LoVo (cell line): ENCODE measurements at regions not wholly inside any gene's neighbourhood (a gene's known extent, or its start where the extent isn't known, plus 50 kb on each side); places are given as distances from the start of the nearest gene placed in this dataset.

Experiments
- DNase-seq: peaks from one replicate; pipeline ENCODE4 v3.0.0-alpha.2; 2016; ENCODE audit warnings: low spot score

DNA sequence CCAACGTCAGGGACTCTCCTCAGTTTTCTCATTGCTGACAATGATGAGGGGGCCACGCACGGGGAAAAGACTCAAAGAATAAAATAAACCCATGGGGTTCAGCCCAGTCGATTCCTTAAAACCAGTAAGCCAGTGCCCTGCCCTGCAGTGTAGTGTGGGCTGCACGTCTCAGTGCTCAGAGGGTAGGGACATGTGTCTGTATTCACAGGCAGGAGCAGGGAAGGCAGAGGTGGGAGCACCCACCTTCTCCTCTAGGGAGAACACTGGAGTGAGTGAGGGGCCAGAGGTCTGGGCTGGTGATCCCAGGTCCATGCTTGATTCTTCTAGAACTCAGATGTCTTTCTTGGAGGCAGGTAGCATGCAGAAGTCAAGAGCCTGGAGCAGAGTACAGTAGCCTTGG is 303.6 kb downstream of the MATN1 start:
- no peak for DNase-seq

DNA sequence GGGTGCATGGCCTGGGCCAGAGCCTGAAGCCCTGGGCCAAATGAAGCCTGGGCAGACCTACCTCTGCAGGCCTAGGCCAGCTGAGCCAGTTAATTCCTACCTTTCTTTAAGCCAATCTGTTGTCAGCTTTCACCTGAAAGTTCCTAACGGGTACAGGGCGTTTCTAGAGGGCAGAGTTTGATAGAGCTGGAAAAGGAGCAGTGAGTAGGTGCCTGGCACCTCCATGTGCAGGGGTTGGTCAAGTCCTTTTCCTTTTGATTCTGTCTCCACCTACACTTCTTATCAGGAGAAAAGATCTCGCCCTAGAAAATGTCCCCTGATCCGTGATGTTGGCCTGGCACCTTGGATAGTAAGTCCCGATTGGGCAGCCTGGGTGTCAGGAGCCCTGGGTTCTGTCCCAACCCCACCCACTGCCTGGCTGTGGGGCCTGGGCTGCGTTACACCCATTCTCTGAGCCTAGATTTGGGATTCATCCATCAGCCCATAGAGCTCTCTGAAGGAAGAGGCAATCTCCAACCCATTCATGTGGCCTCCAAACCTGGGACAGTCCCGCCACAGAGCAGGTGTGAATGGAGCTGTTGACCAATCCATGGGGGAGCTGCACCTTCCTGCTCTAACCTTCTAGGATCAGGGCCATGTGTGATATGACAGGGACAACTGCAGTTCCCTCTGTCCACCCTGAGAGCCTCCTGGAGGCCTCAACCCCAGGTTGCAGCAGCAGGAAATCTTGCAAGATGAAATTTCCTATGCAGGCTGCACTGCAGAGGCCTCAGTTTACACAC is 304.3 kb downstream of the MATN1 start:
- no peak for DNase-seq

DNA sequence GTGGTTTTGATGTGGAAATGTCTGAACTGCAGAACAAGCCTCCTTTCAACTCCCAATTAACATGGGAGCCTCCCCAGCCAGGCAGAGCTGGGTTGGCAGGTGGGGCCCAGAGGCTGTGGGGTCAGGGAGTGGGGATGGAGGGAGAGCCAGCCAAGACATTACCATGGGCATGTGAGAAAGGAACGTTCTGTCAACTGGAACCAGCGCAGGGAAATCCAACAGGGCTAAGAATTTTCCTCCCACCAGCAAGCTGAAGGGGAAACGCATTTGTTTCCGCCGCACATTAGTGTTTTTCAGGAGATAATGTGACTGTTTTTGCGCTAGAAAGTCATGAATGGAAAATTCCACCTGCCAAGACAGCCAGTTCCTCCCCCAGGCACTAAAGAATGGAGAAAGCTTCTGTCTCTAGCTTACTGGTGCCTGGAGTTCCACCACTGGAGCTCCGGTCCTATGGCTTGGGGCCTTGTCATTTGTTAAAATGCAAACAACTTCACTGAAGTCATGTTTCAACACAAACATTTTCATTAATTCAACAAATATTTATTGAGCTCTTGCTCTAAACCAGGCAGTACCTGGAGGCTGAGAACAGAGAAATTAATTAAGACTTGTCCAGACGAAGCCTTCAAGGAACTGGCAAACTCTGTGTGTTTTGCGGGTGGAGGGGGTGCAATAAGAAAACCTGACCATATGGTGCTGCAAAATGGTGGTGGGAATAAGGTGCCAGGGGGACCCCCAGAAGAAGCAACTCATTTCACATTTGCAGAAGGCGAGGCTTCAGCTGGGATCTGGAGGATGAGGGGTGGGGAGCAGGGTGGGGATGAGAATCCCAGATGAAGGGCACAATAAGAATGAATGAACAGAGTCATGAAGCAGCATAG is 305.1 kb downstream of the MATN1 start:
- DNase-seq = no peak

DNA sequence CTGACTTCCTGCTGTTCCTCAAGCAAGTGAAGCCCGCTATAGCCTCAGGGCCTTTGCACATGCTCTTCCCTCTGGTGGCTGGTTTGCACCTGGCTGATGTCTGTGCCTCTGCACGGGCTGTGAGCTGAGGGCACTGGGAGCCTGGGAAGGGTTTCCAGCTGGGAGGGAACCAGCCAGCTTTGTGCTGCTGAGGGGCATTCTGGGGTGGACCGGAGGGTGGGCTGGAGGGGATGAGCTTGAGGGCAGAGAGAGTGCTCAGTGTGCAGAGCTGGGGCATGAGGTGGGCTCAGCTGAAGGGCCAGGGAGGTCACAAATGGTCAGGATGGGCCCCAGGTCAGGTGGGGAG is 305.7 kb downstream of the MATN1 start:
- no peak for DNase-seq

DNA sequence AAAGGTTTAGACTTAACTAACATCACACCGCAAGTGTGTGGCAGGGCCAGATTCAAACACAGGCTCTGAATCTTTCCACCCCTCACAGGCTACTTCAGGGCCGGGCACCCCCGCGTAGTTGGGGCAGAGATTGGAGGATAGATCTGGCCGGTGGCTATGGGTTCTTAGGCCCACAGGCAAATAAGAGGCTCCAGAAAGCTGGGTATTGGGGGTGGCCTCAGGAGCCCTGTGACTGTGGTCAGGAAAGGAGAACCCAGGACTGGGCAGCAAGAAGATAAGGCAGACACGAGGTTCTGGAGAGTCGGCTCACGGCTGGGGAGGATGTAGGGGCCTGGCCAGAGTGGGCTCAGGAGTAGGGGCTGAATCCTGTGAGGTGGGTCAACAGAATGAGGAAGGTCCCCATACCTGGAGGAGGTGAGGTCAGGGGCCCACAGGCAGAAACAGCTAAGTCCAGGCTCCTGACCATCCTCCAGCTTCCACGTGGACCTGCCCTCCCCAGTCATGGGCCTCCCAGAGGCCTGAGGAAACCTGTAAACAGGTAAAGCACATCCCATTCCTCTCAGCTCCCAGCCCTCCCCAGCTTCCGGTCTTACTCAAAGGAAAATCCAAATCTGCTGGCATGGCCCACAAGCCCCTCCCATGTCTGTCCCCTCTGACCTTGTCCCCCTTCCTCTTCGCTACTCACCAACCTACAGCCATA is 306.2 kb downstream of the MATN1 start:
- no peak for DNase-seq

DNA sequence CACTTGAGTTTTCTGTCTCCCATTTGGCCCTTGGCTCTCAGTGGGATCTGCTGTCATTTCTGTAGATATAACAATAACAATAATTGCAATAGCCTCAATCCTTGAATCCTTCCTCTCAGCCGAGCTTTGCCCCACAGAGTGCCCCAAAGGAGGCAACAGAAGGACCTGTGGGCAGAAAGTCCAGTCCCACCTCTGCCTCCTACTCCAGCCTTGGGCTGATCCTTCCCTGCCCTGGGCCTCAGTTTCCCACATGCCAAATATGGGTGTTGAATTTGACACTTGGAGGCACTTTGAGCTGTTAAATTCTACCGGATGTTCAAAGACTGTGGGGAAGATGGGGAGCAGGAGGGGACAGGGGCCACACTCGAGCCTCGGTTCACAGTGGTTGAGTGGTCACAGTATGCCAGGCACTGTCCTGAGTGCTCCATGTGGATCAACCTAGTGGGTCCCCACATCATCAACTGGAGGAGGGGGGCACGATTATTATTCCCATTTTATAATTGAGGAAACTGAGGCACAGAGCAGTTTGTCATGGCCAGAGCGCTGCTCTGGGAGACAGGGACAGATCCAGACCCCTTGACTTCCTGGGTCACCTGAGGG is 307.1 kb downstream of the MATN1 start:
- no peak for DNase-seq

DNA sequence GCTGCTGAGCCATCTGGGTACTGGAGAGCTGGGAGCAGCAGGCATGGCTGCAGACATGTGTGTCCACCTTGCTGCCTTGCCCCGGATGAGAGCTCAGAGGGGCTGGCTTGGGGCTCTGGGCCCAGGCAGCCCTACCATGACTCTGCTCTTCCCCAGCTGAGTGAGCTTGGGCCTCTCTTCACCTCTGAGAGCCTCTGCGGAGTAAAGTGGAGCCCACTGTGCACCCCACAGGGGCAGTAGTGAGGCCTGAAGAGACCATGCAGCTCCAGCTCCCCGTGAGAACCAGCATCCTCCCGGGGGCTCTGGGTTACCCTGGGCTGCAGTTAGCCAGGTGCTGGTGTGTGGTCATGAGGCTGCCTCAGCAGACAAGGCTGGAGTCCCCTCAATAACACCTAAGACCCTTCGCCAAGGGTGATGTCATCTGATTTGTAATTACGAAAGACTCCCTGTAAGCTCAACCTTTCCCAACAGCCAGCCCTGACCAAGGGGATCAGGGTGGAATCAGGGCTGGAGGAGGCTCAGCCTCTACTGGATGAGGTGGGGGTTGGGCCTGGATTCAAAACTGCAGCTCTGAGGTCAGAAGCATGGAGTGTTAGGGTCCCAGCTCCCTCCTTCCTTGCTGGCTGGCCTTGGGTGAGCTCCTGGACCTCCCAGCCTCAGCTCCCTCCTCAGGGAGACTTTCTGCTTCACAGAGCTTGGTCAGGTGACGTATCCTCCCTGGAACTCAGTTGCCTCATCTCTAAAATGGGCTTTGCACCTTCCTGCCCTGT is 308.0 kb downstream of the MATN1 start:
- DNase-seq = no peak

DNA sequence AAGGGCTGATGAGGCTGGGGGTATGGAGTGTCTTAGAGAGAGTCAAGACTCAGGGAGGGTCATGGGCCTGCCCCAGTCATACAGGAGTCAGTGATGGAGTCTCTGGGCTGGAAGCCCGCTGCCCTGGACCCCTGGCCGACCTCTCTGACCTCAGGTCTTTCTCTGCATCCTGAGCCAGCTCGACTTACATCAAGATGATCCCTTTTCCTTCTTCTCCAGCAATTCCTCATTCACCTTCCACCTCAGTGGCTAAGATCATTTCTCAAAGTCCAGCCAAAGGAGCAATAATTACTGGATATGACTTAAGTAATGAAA is 308.6 kb downstream of the MATN1 start:
- no peak for DNase-seq

DNA sequence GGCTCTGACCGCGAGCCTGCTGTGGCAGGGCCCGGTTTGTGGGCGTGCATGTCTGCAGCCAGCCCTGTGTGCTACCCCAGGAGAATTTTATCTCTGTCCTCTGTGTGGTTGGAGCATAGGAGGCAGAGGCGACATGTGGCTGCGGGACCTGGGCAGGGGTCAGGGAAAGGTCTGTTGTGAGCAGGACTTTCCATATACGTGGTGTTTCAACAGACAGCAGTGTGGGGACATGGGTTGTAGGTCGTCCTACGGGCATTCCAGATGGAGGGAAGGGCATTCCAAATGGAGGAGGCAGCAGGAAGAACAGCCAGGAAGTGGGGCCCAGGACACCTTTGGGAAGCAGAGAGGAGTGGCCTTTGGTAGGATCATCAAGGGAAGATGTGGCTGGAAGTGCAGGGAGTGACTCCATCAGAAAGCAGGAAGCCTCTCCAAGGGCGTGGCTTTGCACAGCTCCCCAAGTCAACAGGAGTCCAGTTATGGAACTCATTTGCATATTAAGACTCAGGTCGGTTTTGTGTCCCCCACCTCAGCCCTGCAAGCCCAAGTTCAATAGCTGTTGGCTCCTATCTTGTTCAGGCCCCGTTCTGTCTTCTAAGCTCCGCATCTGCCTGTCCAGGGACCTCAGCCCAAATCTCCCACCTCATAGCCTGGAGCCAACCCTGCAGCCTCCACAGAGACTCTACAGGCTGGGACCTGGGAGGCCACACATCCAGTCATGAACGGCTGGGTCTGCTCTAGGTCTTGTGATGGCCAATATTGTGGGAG is 309.1 kb downstream of the MATN1 start:
- DNase-seq = no peak

DNA sequence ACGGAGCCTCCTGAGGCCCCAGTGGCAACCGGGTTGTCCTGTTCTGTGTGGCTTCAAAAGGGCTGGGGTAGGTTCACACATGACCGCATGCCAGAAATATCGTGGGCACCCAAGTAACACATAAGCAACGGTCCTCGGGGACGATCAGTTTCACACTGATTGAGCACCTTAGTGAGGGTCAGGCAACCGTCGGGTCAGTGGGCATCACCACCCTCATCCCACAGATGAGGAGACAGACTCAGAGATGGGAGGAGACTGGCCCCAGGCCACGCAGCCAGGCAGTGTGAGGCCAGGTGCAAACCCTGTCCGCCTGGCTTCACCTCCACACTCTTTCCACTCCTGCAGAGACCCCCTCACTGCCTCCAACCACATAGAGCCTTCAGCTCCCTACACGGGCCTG is 309.8 kb downstream of the MATN1 start:
- DNase-seq = no peak

DNA sequence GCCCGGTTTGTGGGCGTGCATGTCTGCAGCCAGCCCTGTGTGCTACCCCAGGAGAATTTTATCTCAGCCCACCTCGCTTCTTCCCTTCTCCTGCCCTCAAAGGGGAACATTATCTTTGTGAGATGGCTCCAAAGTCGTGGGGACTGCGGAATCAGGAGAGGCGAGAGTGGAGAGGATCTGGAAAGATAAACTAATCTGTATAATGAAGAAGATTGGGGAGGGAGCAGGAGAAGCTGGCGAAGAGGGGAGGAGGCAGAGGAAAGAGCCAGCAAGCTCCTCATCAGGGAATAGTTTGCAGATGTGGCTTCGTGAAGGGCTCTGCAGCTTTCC is 310.3 kb downstream of the MATN1 start:
- no peak for DNase-seq

DNA sequence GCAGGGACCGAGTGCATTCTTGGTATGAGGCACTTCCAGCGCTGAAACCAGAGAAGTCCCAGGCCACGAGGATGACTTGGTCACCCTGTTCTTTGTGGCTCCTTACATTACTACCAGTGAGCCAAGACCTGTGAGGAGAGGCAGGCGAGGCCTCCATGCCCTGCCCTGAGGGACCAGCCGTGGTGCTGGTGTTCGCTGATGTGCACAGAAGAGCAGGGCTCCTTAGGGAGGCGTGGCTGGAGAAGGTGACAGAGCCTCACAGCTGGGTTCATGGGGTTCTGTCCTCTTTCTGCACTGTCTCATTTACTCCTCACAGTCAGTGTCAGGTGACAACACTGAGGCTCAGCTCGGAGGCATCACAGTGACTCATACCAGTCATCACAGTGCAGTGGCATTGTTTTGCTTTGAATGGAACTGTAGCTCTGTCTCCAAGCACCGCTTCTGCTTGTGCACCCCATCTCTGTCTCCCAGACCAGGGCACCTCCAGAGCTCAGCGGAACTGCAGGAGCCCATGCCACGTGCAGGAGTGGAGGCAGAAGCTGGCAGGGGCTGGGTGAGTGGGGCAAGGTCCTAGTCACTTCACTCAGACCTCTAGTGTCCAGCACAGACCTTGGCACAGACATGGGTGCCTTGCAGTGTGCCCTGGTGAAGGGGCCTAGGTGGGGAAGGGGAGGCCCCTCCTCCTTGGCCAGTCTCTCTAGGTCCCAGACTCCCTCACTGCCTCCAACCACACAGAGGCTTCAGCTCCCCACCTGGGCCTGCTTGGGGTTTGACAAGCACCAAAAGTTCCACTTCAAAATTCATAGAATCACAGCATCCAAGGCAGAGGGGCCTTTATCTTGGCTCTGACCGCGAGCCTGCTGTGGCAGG is 310.9 kb downstream of the MATN1 start:
- no peak for DNase-seq

DNA sequence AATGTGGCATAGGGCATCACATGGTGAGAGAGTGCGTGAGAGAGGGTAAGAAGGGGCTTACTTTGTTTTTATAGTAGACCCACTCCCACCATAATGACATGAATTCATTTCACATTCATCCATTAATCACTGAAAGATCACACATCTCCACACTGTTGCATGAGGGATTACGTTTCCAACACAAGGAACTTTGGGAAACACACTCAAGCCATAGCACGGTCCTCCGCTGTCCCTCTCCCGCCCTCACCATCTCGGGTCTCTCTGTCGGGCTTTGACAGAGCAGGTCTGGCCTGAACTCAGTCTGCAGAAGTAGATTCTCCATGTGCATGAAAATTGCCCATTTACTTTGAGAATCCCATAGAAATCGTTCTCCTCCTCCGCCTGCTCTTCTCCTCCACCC is 312.2 kb downstream of the MATN1 start:
- no peak for DNase-seq

DNA sequence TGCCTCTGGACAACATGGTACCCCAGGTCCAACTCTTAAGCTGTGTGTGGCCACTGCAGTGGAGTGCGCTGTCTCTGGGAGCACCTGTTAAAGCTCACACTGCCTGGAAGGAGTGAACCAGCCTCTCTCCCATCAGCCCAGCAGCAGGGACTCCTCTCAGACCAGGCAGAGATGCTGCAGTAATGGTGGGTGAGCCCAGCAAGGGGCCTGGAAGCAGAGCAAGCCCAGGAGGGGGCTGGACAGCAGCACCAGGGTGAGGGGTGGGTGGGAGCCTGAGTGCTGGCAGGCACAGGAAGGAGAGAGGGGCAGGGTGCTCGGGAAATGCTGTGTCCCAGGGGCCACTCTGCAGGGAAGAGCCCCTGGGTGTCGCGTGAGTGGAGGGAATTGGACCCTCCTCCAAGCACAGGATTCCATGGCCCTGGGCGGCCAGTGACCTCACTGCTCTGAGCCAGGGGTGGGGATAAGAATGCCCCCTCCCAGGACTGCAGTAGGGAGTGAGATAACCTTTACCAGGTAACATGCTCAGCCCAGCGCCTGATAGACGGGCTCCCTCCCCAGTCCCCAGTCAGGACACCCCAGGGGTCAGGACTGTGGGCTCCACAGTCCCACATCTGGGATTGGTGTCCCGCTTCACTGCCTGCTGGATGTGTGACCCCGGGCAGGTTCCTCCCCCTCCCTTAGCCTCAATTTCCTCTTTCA is 313.1 kb downstream of the MATN1 start:
- DNase-seq = no peak

DNA sequence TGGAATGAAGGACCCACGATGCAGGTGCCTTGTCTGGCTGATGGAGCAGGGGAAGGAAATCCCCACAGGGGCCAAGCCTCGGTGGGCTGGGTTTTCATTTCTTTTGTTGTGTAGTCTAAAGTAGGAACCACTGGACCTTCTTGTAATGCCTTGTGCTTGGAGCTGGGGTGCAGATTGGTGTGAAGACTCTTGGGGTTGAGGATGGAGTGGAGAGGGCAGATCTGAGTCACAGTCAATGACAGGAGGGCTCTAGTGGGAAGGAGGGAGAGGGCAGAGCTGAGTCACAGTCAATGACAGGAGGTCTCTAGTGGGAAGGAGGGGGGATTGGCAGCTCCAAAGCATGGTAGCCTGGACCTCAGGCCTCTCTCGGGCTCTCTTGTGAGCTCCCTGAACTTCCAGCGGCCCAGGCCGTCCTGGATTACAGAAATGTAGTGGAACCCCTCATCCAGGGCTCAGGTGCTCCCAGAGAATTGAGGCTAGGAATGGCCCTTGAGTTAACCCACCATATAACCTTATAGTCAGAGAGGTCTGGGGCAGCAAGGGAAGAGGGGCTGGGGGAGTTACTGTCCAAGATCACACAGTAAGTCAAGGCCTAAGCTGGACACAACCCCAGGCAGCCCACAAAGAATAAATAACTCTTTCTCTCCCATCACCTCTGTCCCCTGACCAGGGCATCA is 313.8 kb downstream of the MATN1 start:
- DNase-seq = no peak

DNA sequence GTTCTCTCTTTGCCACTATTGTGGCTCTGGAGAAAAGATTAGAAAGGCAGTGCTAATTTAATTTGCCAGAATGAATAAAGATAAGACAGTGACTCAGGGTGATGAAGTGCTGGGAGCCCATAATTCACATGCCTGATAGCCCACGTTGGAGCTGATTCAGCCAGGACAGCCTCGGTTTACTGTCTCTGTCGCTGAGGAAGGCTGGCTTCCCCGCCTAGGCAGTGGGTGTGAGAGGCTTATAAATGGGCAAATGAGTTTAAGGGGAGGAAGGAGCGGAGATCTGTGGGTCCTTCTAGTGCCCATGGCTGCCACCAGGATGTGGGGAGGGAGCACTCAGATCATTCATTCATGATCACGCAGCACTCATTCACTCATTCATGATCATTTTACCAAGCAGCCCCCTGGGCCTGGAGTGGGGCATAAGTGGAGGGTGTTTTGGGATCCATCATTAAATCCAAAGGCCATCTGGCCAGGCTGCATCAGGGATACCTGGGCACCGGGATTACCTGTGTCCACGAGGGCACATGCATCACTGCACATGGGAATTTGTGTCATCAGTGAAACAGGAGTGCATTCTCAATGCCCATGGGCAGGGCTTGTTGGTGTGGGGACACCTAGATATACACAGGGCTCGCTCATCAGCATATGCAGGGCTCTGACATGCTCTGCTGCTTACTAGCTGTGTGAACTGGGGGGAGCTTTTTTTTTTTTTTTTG is 315.4 kb downstream of the MATN1 start:
- peak; percentile 5 for DNase-seq

DNA sequence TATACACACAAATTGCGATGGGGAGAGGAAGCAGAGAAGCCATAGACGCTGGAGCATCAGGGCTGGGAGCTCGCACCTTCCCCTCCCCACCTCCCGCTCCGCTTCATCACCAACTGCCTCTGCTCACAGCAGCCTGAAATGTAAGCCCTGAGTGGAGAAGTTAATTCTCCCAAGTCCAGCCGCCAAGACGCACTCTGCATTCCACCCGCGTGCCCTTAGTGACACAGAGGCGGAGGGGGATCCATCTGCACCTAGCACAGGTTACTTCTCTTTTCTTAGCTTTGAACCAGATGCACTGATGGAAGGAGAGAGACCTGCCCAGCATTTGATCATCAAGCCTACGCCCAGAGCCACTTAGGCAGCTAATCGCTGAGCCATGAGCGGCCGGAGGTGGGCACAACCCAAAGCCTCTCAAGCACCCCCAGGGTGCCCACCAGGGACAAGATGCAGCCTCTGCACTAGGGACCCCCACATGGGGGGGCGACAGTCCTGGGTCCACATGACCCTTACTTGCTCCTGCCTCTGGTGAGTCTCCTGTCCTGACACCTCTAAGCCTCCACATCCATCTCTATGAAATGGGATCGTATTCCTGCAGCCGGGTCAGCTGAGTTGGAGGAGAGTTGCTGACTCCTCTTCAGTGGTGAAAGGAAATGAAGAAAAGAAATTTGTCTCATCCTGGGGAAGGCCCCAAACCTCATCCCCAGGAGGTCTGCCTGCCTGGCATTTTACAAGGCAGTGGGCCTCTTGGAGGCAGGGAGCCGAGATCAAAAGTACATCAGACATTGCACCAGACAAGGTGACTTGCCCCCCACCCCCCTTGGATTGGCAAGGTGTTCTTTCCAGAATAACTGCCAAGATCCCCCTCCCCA is 316.2 kb downstream of the MATN1 start:
- DNase-seq = no peak
